ENCODE measurements at regions not wholly inside any gene's neighbourhood (a gene's known extent, or its start where the extent isn't known, plus 50 kb on each side); places are given as distances from the start of the nearest gene placed in this dataset.

DNA sequence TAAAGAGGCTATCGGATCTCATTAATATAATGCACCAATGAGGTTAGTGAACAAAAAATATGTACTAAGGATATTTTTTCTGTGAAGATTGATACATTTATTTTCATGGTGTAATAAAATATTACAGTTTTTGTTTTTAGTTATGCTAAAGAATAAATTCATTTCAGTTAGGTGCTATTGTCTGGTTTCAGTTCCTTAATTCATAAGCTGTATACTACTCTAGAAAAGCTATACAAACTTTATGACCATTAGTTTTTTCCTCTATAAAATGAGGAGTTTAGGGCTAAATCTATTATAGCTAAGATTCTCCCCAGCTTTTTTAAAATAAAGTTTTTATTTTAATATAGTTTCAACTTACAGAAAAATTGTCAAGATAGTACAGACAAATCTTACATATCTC, 1311.7 kb upstream of the NXPH2 start:
- Histone ChIP-seq H3K4me2 (replicated peaks; ENCODE audit: low read depth, low read length, poor library complexity, severe bottlenecking) (no peak overlapping the region), H3K4me3 (ENCODE audit: control extremely low read depth in 1 of 5, extremely low read depth in 1 of 5, insufficient read depth in 1 of 5, low read depth in 2 of 5, low read length in 4 of 5) (no peak overlapping the region), H3K9ac (ENCODE audit: low read length) (no peak overlapping the region), H3K36me3 (replicated peaks in 1 of 2; ENCODE audit: control extremely low read depth in 1 of 2, control insufficient read depth in 1 of 2, extremely low read depth in 1 of 2, insufficient read depth in 2 of 2, low read length in 1 of 2) (no peaks in the 10 kb centered on the region), H4K20me1 (ENCODE audit: control insufficient read depth, insufficient read depth, low read length, poor library complexity, severe bottlenecking) (no peaks in the 10 kb centered on the region), H3K27ac (ENCODE audit: low read length in 2 of 2) (no peak overlapping the region), H3K27me3 (replicated peaks in 1 of 4; ENCODE audit: control extremely low read depth in 1 of 4, control insufficient read depth in 3 of 4, insufficient read depth in 4 of 4, low read length in 3 of 4) (no peaks in the 10 kb centered on the region), H2AFZ (ENCODE audit: insufficient read depth, low read depth, low read length, poor library complexity, severe bottlenecking) (no peak overlapping the region), H3K4me1 (ENCODE audit: control insufficient read depth in 2 of 2, insufficient read depth in 2 of 2, low read length in 2 of 2) (no peaks in the 10 kb centered on the region), H3K9me3 (ENCODE audit: control extremely low read depth in 1 of 3, control insufficient read depth in 2 of 3, insufficient read depth in 1 of 3, low read length in 2 of 3) (no peaks in the 10 kb centered on the region), H3K79me2 (ENCODE audit: control insufficient read depth, insufficient read depth, low read length) (no peaks in the 10 kb centered on the region)
- no peak overlapping the region for H3K27ac Mint-ChIP-seq
- H3K4me1 Mint-ChIP-seq: no peaks in the 10 kb centered on the region
- DNase-seq (no peak), ATAC-seq (ENCODE audit: low read depth) (no peak)
- POLR2A ChIA-PET: no interaction called here
- no peaks in the 10 kb centered on the region for H3K9me3 Mint-ChIP-seq (ENCODE audit: insufficient read depth)
- no peak overlapping the region for H3K4me3 Mint-ChIP-seq
- TF ChIP-seq, protein P1, sequence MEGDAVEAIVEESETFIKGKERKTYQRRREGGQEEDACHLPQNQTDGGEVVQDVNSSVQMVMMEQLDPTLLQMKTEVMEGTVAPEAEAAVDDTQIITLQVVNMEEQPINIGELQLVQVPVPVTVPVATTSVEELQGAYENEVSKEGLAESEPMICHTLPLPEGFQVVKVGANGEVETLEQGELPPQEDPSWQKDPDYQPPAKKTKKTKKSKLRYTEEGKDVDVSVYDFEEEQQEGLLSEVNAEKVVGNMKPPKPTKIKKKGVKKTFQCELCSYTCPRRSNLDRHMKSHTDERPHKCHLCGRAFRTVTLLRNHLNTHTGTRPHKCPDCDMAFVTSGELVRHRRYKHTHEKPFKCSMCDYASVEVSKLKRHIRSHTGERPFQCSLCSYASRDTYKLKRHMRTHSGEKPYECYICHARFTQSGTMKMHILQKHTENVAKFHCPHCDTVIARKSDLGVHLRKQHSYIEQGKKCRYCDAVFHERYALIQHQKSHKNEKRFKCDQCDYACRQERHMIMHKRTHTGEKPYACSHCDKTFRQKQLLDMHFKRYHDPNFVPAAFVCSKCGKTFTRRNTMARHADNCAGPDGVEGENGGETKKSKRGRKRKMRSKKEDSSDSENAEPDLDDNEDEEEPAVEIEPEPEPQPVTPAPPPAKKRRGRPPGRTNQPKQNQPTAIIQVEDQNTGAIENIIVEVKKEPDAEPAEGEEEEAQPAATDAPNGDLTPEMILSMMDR (IDR thresholded peaks at IDR 0.05): no peak
- no peak for TF ChIP-seq EZH2 (IDR thresholded peaks at IDR 0.05; ENCODE audit: borderline replicate concordance, insufficient read depth, low read depth, low read length, poor library complexity, severe bottlenecking)
- intact Hi-C loops (cut with micrococcal nuclease): no loop called here
- H3K27me3 Mint-ChIP-seq: no peaks in the 10 kb centered on the region
- CTCF ChIA-PET: no interaction called here
- no CpG with 5 or more reads among the region's 1 CpG for WGBS (ENCODE audit: insufficient coverage)

- H4K20me1 ChIP-seq (ENCODE audit: control insufficient read depth, insufficient read depth, low read length, poor library complexity, severe bottlenecking): no peaks in the 10 kb centered on the region
- H3K4me2 ChIP-seq (replicated peaks; ENCODE audit: low read depth, low read length, poor library complexity, severe bottlenecking): no peak overlapping the region
- Mint-ChIP-seq H3K4me1 (no peaks in the 10 kb centered on the region), H3K27me3 (no peaks in the 10 kb centered on the region), H3K27ac (no peak overlapping the region), H3K9me3 (ENCODE audit: insufficient read depth) (peaks cover 2% of the 10 kb centered on the region), H3K4me3 (no peak overlapping the region)
- no peak overlapping the region for H2AFZ ChIP-seq (ENCODE audit: insufficient read depth, low read depth, low read length, poor library complexity, severe bottlenecking)
- DNase-seq (no peak), ATAC-seq (ENCODE audit: low read depth) (no peak)
- no peaks in the 10 kb centered on the region for H3K4me1 ChIP-seq (ENCODE audit: control insufficient read depth in 2 of 2, insufficient read depth in 2 of 2, low read length in 2 of 2)
- no peak for TF ChIP-seq EZH2 (IDR thresholded peaks at IDR 0.05; ENCODE audit: borderline replicate concordance, insufficient read depth, low read depth, low read length, poor library complexity, severe bottlenecking)
- TF ChIP-seq, protein P1 (IDR thresholded peaks at IDR 0.05): no peak
- no peak overlapping the region for H3K9ac ChIP-seq (ENCODE audit: low read length)
- no peaks in the 10 kb centered on the region for H3K9me3 ChIP-seq (ENCODE audit: control extremely low read depth in 1 of 3, control insufficient read depth in 2 of 3, insufficient read depth in 1 of 3, low read length in 2 of 3)
- no peaks in the 10 kb centered on the region for H3K27me3 ChIP-seq (replicated peaks in 1 of 4; ENCODE audit: control extremely low read depth in 1 of 4, control insufficient read depth in 3 of 4, insufficient read depth in 4 of 4, low read length in 3 of 4)
- no peak overlapping the region for H3K27ac ChIP-seq (ENCODE audit: low read length in 2 of 2)
- no peaks in the 10 kb centered on the region for H3K79me2 ChIP-seq (ENCODE audit: control insufficient read depth, insufficient read depth, low read length)
- POLR2A ChIA-PET: no interaction called here
- CTCF ChIA-PET: no interaction called here
- no peaks in the 10 kb centered on the region for H3K36me3 ChIP-seq (replicated peaks in 1 of 2; ENCODE audit: control extremely low read depth in 1 of 2, control insufficient read depth in 1 of 2, extremely low read depth in 1 of 2, insufficient read depth in 2 of 2, low read length in 1 of 2)
- WGBS (ENCODE audit: insufficient coverage): no CpG with 5 or more reads among the region's 1 CpG
- intact Hi-C loops (cut with micrococcal nuclease): no loop called here
- H3K4me3 ChIP-seq (ENCODE audit: control extremely low read depth in 1 of 5, extremely low read depth in 1 of 5, insufficient read depth in 1 of 5, low read depth in 2 of 5, low read length in 4 of 5): no peak overlapping the region
Measured at GRCh38 chr2:140086964-140087363, 1306.8 kb upstream of the NXPH2 start.

All from B cell (primary cell).